ENCODE measurements at regions not wholly inside any gene's neighbourhood (a gene's known extent, or its start where the extent isn't known, plus 50 kb on each side); places are given as distances from the start of the nearest gene placed in this dataset.
A peak's percentile ranks its signal among the peaks of the same experiment; 100 is the strongest.
"Not testable (repeated sequence)": the region's sequence is repeated elsewhere in the genome, so short reads cannot be mapped to it uniquely, and the experiment has no call there.

DNA sequence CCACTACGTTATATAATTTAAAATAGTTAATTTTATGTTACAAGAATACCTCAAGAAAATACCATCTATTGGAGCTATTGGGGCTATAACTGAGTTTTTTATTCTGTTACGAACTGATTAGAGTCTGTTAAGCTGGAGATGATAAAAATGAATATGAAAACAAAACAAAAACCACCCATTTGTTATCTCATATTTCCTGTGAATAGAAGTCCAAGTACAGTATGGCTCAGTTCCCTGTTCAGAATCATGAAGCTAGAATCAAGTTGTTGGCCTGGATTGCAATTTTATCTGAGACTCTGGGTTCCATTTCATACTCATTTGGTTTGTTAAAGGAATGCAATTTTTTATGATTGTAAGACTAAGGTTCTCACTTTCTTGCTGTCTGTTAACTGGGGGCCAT is 319.1 kb upstream of the PCDH18 start:
- H2AFZ ChIP-seq (ENCODE audit: low read depth, low read length), result no peak overlapping the region
- H4K20me1 ChIP-seq (ENCODE audit: insufficient read depth), result no peaks in the 10 kb centered on the region
- no peak overlapping the region for H3K4me3 ChIP-seq (ENCODE audit: low read length)
- H3K4me2 ChIP-seq (ENCODE audit: low read length), result no peak overlapping the region
- H3K79me2 ChIP-seq (replicated peaks; ENCODE audit: insufficient read depth, low read length), result no peaks in the 10 kb centered on the region
- H3K9me3 ChIP-seq (ENCODE audit: low read length), result no peaks in the 10 kb centered on the region
- TF ChIP-seq TAF1 (IDR thresholded peaks at IDR 0.05; ENCODE audit: low read depth) (no peak), EP300 (conservative IDR thresholded peaks at IDR 0.05; ENCODE audit: poor library complexity, severe bottlenecking) (no peak), EZH2 (IDR thresholded peaks at IDR 0.05; ENCODE audit: borderline replicate concordance, insufficient read depth, low read length, poor library complexity, severe bottlenecking) (no peak), POLR2AphosphoS5 (IDR thresholded peaks at IDR 0.05) (no peak), MXI1 (conservative IDR thresholded peaks at IDR 0.05; ENCODE audit: poor library complexity, severe bottlenecking) (no peak), RAD21 (conservative IDR thresholded peaks at IDR 0.05) (no peak), SMC3 (conservative IDR thresholded peaks at IDR 0.05; ENCODE audit: poor library complexity) (no peak)
- TF ChIP-seq, protein P1, sequence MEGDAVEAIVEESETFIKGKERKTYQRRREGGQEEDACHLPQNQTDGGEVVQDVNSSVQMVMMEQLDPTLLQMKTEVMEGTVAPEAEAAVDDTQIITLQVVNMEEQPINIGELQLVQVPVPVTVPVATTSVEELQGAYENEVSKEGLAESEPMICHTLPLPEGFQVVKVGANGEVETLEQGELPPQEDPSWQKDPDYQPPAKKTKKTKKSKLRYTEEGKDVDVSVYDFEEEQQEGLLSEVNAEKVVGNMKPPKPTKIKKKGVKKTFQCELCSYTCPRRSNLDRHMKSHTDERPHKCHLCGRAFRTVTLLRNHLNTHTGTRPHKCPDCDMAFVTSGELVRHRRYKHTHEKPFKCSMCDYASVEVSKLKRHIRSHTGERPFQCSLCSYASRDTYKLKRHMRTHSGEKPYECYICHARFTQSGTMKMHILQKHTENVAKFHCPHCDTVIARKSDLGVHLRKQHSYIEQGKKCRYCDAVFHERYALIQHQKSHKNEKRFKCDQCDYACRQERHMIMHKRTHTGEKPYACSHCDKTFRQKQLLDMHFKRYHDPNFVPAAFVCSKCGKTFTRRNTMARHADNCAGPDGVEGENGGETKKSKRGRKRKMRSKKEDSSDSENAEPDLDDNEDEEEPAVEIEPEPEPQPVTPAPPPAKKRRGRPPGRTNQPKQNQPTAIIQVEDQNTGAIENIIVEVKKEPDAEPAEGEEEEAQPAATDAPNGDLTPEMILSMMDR (IDR thresholded peaks at IDR 0.05; ENCODE audit: poor library complexity, severe bottlenecking), result no peak
- TF ChIP-seq, protein P2, sequence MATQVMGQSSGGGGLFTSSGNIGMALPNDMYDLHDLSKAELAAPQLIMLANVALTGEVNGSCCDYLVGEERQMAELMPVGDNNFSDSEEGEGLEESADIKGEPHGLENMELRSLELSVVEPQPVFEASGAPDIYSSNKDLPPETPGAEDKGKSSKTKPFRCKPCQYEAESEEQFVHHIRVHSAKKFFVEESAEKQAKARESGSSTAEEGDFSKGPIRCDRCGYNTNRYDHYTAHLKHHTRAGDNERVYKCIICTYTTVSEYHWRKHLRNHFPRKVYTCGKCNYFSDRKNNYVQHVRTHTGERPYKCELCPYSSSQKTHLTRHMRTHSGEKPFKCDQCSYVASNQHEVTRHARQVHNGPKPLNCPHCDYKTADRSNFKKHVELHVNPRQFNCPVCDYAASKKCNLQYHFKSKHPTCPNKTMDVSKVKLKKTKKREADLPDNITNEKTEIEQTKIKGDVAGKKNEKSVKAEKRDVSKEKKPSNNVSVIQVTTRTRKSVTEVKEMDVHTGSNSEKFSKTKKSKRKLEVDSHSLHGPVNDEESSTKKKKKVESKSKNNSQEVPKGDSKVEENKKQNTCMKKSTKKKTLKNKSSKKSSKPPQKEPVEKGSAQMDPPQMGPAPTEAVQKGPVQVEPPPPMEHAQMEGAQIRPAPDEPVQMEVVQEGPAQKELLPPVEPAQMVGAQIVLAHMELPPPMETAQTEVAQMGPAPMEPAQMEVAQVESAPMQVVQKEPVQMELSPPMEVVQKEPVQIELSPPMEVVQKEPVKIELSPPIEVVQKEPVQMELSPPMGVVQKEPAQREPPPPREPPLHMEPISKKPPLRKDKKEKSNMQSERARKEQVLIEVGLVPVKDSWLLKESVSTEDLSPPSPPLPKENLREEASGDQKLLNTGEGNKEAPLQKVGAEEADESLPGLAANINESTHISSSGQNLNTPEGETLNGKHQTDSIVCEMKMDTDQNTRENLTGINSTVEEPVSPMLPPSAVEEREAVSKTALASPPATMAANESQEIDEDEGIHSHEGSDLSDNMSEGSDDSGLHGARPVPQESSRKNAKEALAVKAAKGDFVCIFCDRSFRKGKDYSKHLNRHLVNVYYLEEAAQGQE (IDR thresholded peaks at IDR 0.05; ENCODE audit: borderline replicate concordance), result no peak
- H3K27ac ChIP-seq (ENCODE audit: low read length), result no peak overlapping the region
- H3K27me3 ChIP-seq (ENCODE audit: insufficient read depth, low read depth, low read length), result no peaks in the 10 kb centered on the region
- no peaks in the 10 kb centered on the region for H3K9me2 ChIP-seq (ENCODE audit: insufficient read depth, low read length)
- H3K9ac ChIP-seq (ENCODE audit: low read length), result no peak overlapping the region
- no peaks in the 10 kb centered on the region for H3F3A ChIP-seq (ENCODE audit: insufficient read depth, low read length, poor library complexity, severe bottlenecking)
- H3K36me3 ChIP-seq (ENCODE audit: insufficient read depth, low read length), result no peaks in the 10 kb centered on the region

DNA sequence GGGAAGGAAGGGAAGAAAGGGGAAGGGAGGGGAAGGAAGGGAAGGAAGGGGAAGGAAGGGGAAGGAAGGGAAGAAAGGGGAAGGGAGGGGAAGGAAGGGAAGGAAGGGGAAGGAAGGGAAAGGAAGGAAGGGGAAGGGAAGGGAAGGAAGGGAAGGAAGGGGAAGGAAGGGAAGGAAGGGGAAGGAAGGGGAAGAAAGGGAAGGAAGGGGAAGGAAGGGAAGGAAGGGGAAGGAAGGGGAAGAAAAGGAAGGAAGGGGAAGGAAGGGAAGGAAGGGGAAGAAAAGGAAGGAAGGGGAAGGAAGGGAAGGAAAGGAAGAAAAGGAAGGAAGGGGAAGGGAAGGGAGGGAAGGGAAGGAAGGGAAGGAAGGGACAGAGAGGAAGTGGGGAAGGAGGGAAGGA is 295.7 kb upstream of the PCDH18 start:
- not testable (repeated sequence) for H3F3A ChIP-seq (ENCODE audit: insufficient read depth, low read length, poor library complexity, severe bottlenecking); H3K27ac ChIP-seq (ENCODE audit: low read length); H3K9me3 ChIP-seq (ENCODE audit: low read length); H3K4me3 ChIP-seq (ENCODE audit: low read length); H3K27me3 ChIP-seq (ENCODE audit: insufficient read depth, low read depth, low read length); H3K9ac ChIP-seq (ENCODE audit: low read length); H3K79me2 ChIP-seq (replicated peaks; ENCODE audit: insufficient read depth, low read length); H3K4me2 ChIP-seq (ENCODE audit: low read length); H4K20me1 ChIP-seq (ENCODE audit: insufficient read depth); H3K36me3 ChIP-seq (ENCODE audit: insufficient read depth, low read length); H3K9me2 ChIP-seq (ENCODE audit: insufficient read depth, low read length); H2AFZ ChIP-seq (ENCODE audit: low read depth, low read length)

DNA sequence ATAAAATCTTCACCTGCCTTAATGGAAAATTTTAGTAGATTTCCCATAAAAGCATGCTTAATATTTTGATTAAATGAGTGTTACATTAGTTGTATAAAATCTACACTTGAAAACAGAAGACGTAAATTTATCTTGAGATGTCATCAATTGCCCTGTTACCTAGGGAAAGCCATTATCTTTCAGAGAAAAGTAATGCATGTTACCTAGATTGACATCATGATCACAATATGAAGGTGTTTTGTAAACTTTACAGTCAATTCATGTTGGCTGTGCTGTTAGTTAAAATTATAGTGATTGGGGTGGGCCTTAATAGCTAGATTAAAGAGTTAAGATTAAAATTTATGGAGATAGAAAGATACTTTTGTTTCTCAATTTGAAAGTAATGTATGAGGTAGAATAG is 293.2 kb upstream of the PCDH18 start:
- no peak overlapping the region for H3K9ac ChIP-seq (ENCODE audit: low read length)
- H3K4me3 ChIP-seq (ENCODE audit: low read length), result no peak overlapping the region
- H4K20me1 ChIP-seq (ENCODE audit: insufficient read depth), result no peaks in the 10 kb centered on the region
- no peaks in the 10 kb centered on the region for H3K36me3 ChIP-seq (ENCODE audit: insufficient read depth, low read length)
- H3K27me3 ChIP-seq (ENCODE audit: insufficient read depth, low read depth, low read length), result no peaks in the 10 kb centered on the region
- H3F3A ChIP-seq (ENCODE audit: insufficient read depth, low read length, poor library complexity, severe bottlenecking), result no peaks in the 10 kb centered on the region
- no peak for TF ChIP-seq EZH2 (IDR thresholded peaks at IDR 0.05; ENCODE audit: borderline replicate concordance, insufficient read depth, low read length, poor library complexity, severe bottlenecking)
- TF ChIP-seq SMC3 (conservative IDR thresholded peaks at IDR 0.05; ENCODE audit: poor library complexity), result no peak
- TF ChIP-seq POLR2AphosphoS5 (IDR thresholded peaks at IDR 0.05), result peak; percentile 72
- TF ChIP-seq EP300 (conservative IDR thresholded peaks at IDR 0.05; ENCODE audit: poor library complexity, severe bottlenecking), result peak; percentile 78
- TF ChIP-seq, protein P2 (IDR thresholded peaks at IDR 0.05; ENCODE audit: borderline replicate concordance), result no peak
- no peak for TF ChIP-seq MXI1 (conservative IDR thresholded peaks at IDR 0.05; ENCODE audit: poor library complexity, severe bottlenecking)
- TF ChIP-seq RAD21 (conservative IDR thresholded peaks at IDR 0.05), result no peak
- H3K79me2 ChIP-seq (replicated peaks; ENCODE audit: insufficient read depth, low read length), result no peaks in the 10 kb centered on the region
- H2AFZ ChIP-seq (ENCODE audit: low read depth, low read length), result no peak overlapping the region
- no peak overlapping the region for H3K27ac ChIP-seq (ENCODE audit: low read length)
- no peaks in the 10 kb centered on the region for H3K9me2 ChIP-seq (ENCODE audit: insufficient read depth, low read length)
- H3K4me2 ChIP-seq (ENCODE audit: low read length), result no peak overlapping the region
- no peaks in the 10 kb centered on the region for H3K9me3 ChIP-seq (ENCODE audit: low read length)
